IPS DF 4.7 (cell line): ENCODE measurements at regions not wholly inside any gene's neighbourhood (a gene's known extent, or its start where the extent isn't known, plus 50 kb on each side); places are given as distances from the start of the nearest gene placed in this dataset.

Experiments
- DNase-seq: peaks from one replicate; pipeline ENCODE4 v3.0.0-alpha.2; 2013; ENCODE audit warnings: low spot score; ENCODE audit errors: extremely low read depth

GRCh38 chr12:31868965-31869364 lies 90.2 kb upstream of the RESF1 start:
- no peak for DNase-seq

GRCh38 chr12:31867292-31867691 lies 91.9 kb upstream of the RESF1 start:
- DNase-seq: no peak

- no peak for DNase-seq
Observed at GRCh38 chr12:31866523-31866922, 92.7 kb upstream of the RESF1 start.

- no peak for DNase-seq
Observed at GRCh38 chr12:31865023-31865422, 94.2 kb upstream of the RESF1 start.

DNA sequence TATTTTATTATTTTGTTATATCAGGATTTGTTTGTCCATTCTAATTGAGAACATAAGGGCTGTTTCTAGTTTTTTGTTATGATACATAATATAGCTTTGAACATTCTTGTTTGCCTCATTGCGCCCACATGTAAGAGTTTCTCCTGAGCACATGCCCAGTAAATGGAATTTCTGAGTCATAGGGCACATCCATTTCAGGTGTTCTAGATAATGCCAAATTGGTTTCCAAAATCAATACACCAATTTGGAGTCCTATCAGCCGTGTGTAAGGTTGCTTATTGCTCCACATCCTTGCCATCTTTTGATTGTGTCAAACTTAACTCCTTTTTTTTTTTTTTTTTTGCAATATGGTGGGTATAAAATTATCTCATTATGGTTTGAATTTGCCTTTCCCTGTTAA lies 97.9 kb upstream of the RESF1 start:
- DNase-seq: no peak

GRCh38 chr12:31860401-31860800 lies 98.8 kb upstream of the RESF1 start:
- DNase-seq: no peak

DNA sequence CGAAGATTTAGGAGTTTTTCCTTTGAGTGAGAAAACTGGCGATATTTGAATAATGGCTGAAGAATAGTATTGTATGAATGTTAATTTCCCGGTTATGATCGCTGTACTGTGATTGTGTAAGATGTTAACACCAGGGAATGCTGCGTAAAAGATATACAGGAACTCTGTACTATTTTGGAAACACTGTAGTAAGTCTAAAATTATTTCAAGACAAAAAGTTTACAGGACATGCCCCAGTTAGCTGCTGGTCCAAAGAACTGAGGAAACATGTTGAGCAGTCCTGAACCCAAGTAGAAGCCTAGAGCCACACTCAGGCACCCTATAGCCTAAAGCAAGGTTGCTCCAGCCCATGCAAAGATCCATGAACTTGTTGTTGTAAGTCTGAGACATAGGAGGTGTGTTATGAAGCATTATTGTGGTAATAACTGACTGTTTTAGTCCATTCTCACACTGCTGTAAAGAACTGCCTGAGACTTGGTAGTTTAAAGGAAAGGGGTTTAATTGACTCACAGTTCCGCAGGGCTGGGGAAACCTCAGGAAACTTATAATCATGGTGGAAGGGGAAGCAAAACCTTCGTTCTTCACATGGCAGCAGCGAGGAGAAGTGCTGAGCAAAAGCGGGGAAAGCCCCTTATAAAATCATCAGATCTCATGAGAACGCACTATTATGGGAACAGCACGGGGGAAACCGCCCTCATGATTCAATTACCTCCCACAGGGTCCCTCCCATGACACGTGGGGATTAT lies 99.8 kb upstream of the RESF1 start:
- no peak for DNase-seq

- DNase-seq: no peak
Observed at GRCh38 chr12:31855427-31855826, 103.8 kb upstream of the RESF1 start.

- no peak for DNase-seq
Observed at GRCh38 chr12:31853977-31854376, 105.2 kb upstream of the RESF1 start.

DNA sequence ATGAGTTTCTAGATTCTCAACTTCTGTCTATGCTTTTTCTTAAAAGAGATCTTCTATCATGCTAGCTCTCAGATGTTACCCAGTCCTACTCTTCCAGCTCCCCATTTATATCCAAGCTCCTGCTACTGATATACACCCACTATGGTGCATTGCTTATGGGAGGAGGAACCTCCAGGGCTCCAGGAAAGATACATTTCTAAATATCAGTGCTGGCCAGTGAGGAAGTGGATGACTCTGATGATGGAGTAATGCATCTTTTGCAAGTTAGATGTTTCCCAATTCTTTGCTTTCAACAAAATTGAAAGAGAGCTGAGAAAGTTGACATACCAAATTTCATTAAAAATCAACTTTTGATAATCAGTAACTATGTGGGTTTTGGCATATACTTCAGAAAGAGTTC lies 105.7 kb upstream of the RESF1 start:
- DNase-seq: no peak

GRCh38 chr12:31850268-31850667 lies 108.9 kb upstream of the RESF1 start:
- no peak for DNase-seq

GRCh38 chr12:31849090-31849687 lies 110.0 kb upstream of the RESF1 start:
- DNase-seq: no peak

DNA sequence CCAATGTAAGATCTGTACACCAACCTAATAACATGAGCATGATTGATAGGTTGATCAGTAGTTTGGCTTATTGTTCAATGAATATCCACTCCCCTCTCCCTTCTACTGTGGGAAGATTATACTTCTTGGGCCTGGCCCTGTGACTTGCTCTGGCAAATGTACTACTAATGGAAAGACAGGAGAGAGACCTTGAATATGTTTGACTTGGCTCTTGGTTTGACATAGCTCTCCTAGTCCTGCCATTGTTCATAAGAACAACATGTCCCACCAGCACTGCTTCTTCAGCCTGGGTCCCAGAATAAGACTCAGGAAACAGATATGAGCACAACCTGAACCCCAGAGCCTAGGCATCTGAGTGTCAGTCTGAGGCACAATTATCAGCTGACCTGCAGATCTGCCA lies 112.8 kb upstream of the RESF1 start:
- DNase-seq: no peak

- DNase-seq: no peak
Observed at GRCh38 chr12:31845613-31846322, 113.4 kb upstream of the RESF1 start.

- DNase-seq: no peak
Observed at GRCh38 chr12:31843398-31844095, 114.7 kb upstream of the AMN1 start.

GRCh38 chr12:31837913-31838312 lies 109.1 kb upstream of the AMN1 start:
- no peak for DNase-seq

DNA sequence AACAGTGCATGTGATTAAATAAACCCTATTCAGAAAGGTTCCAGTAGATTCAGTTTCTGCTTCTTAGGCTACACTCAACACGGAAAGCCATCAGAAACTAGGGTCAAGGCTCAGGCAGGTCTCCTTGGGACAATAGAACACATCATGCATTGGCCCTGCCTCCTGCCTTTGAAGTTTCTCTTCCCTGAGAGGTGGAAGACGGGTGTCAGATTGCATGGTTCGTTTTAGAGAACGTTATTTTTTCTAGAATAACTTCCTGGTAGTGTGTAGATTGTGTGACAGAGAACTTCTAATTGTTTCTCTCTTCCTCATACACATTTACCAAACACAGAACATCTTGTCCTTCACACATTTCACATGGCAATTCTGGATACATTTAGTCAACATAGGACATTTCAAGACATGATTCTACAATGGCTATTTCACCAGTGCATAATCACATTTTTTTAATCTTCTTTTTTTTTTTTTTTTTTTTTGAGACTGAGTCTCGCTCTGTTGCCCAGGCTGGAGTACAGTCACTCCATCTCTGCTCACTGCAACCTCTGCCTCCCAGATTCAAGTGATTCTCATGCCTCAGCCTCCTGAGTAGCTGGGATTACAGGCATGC lies 106.6 kb upstream of the AMN1 start:
- DNase-seq: no peak

- DNase-seq: no peak
Observed at GRCh38 chr12:31834150-31834549, 105.3 kb upstream of the AMN1 start.

DNA sequence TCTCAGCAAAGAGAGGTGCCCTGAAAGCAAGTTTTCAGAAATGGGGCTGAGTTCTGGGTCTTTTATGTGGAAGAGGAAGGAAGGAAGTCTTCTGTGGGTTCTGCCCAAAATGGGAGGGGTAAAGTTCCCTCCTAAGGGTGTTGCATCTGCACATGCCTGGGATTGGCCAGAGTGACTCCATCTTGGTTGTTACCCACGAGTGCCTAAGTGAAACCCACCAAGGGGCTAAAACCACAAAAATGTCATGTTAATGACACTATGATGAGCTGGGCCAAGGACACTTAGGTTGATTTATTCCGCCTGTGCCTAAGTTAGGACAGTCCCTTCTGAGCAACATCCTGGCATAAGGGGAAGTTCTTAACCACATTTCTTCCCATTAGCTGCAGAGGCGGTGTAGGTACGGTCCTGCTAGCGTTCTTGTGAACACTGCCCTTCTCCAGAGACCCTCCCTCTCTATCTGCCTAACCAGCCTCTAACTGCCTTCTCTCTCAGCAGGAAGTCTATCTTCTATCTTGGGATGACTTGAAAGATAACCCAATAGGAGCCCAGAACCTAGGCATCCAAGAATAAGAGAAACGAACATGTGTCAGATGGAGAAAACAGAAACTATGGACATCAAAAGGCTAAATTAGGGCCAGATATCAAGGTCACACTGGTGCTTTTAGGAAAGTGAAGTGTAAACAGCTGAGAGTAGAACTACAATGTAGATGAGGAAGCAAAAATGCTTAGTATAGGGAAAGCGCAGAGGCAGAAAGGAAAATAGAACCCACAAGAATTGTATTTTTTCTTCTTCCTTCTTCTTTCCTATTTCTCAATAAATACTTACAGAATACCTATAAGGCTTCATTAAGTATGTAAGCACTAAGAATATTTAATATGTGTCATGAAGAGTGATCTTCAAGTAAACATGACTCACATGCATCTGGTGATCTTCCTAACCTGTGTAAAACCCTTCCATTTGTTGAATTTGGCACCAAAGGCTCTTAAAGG lies 104.2 kb upstream of the AMN1 start:
- DNase-seq: no peak

DNA sequence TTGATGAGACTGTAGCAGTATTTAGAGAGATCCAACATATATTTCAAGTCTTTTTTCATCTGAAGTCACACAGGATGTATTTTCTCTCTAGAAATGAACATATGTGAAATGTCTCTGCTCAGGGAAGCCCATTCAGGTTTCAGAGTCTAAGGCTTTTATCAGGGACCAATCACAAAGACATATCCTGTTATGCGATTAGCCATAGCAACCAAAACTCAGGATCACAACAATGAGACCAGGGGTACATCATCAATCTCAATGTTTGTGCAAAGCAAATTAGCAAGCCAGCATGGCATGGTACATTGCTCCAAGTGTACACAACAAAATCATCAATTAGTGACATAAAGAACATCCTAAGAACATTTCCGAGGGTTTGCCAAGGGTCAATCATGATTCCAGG lies 99.2 kb upstream of the AMN1 start:
- no peak for DNase-seq
